IPS DF 6.9 (cell line): ENCODE measurements at regions not wholly inside any gene's neighbourhood (a gene's known extent, or its start where the extent isn't known, plus 50 kb on each side); places are given as distances from the start of the nearest gene placed in this dataset.

Source experiments
- DNase-seq: peaks from one replicate; pipeline ENCODE4 v3.0.0-alpha.2; 2013; ENCODE audit warnings: low read depth, low spot score
- H3K27ac ChIP-seq: one replicate; pipeline ENCODE4 v1.5.1; 2013; ENCODE audit warnings: low read length, control low read depth
- H3K27me3 ChIP-seq: 2 replicates; pipeline ENCODE4 v1.6.1; 2013; ENCODE audit warnings: mild to moderate bottlenecking, low read length; ENCODE audit not compliant: control insufficient read depth, insufficient read depth
- H3K36me3 ChIP-seq: 2 replicates; pipeline ENCODE4 v1.6.1; 2013; ENCODE audit warnings: low read length; ENCODE audit not compliant: control insufficient read depth, insufficient read depth
- H3K4me1 ChIP-seq: 2 replicates; pipeline ENCODE4 v1.6.1; 2013; ENCODE audit warnings: low read length; ENCODE audit not compliant: control insufficient read depth, insufficient read depth
- H3K4me3 ChIP-seq: 2 replicates; pipeline ENCODE4 v1.5.1; 2013; ENCODE audit warnings: mild to moderate bottlenecking, low read length
- H3K9me3 ChIP-seq: 2 replicates; pipeline ENCODE4 v1.6.1; 2013; ENCODE audit warnings: low read length, inconsistent platforms; ENCODE audit not compliant: control insufficient read depth, insufficient read depth
- WGBS: extraction: QIAGEN DNeasy Blood & Tissue Kit; methylation state at CpG from one replicate; pipeline ENCODE4 v1.1.7; 2013; ENCODE audit warnings: mixed read lengths, missing lambda C conversion rate; ENCODE audit not compliant: insufficient read length, insufficient coverage; 5-methylcytosine and 5-hydroxymethylcytosine counted together

DNA sequence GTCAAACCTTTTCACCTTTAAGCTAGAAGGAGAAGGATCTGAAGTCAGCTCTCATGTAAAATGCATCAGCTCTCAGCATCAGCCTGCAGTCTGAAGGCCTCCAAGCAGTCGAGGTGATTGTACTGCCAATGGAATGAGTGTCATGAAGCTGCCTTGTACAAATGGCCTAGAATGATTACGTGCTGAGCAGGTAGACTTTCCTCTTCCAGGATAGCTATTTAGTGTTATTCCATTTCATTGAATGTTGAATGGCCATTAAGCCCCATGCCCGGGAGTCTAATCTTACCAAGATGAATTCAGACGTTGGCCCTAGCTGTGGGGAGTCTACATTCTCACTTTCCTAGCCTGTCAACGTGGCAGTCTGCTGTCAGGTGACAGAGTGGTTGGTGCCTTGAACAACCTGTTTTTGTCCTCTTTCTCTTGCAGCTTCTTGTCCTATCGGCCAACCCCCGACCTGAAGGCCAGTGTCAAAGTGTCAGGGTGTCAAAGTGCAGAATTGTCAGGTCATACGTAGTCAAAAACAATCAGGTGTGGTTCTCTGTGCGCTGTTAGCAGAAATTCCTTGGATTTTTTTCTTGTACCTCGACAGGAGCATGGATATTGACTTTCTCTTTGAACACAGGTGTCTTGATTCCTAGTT lies 95.2 kb upstream of the TIAM2 start:
- H3K4me3 ChIP-seq = no peak overlapping the region
- H3K4me1 ChIP-seq = no peaks in the 10 kb centered on the region
- no peak for DNase-seq
- H3K36me3 ChIP-seq = no peaks in the 10 kb centered on the region
- WGBS = no CpG with 5 or more reads among the region's 10 CpGs
- H3K27me3 ChIP-seq = no peaks in the 10 kb centered on the region
- H3K27ac ChIP-seq = no peak overlapping the region
- no peaks in the 10 kb centered on the region for H3K9me3 ChIP-seq

DNA sequence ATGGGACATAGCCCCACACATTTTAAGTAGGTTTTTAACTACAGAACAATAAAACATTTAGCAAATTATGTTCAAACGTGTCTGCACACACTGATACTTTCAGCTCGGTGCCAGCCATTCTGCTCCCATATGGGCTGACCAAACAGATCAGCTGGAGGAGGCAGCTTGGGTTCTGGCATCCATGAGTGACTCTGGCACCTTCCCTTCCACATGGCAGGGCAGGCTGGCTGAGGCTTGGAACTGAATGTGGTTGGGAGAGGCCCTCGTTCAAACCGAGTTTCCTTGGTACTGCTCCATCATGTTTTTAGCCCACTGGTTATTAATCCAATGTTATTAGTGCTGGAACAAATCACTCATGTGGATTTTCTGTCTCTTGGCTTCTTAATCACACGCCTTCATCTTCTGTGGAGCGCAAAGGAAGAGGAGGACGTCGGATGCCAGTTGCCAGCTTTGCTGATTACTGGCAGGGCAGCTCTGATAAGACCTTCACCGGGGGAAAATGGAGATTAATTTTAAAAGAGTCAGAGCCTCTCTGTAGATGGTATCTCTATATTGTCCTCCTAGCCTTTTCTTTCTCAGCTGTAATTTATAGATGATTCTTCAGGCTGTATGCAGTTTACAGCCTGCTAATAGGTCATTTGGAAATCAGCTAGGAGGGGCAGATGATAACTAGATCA lies 93.1 kb upstream of the TIAM2 start:
- no peak for DNase-seq
- no CpG with 5 or more reads among the region's 9 CpGs for WGBS

DNA sequence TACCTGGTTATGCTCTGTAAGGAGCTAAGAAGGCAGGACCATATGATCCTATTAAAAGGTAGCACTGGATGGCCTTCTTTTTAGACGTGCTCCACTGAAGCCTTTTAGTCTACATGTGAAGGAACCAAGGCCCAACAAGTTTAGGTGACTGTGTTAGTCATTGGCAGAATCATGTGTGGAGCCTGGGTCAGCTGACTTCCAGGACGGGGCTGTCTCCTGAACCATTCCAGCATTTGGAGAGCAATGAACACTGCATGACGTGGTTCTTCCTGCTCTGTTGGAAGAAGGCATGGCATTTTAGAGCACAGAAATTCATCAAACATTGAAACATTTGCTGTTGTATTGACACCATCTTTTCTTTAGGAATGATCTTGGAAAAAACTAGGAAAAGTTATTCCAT lies 87.8 kb upstream of the TIAM2 start:
- Histone ChIP-seq H3K4me3 (no peak overlapping the region), H3K27me3 (no peaks in the 10 kb centered on the region), H3K4me1 (peaks cover 4% of the 10 kb centered on the region; the same call in 1 of the 2 replicates), H3K27ac (no peak overlapping the region), H3K36me3 (no peaks in the 10 kb centered on the region), H3K9me3 (no peaks in the 10 kb centered on the region)
- WGBS = no CpG with 5 or more reads among the region's 3 CpGs
- DNase-seq = no peak

More for the DNA sequence above, 93.1 kb upstream of the TIAM2 start:
- Histone ChIP-seq H3K36me3 (no peaks in the 10 kb centered on the region), H3K27ac (no peak overlapping the region), H3K4me3 (no peak overlapping the region), H3K27me3 (no peaks in the 10 kb centered on the region), H3K9me3 (no peaks in the 10 kb centered on the region), H3K4me1 (no peaks in the 10 kb centered on the region)

DNA sequence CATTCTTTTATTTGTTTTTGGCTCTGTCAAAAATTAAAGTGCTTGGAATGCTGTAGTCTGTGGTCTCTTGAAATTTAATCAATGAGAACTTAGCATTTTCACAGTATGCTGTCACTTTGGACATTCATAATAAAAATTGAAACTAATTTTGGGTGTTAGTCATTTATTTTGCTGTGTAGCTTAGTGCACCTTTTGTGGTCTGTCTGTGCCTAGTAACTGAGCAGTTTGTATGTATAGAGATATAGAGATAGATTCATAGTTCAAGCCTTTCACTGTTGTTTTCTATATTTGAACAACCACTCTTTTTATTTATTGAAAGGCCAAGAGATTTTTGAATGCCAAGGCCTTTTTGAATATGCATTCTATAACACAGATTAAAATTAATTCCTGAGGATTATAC lies 86.4 kb upstream of the TIAM2 start:
- H3K27me3 ChIP-seq = no peaks in the 10 kb centered on the region
- H3K9me3 ChIP-seq = no peaks in the 10 kb centered on the region
- DNase-seq = no peak
- H3K4me3 ChIP-seq = no peak overlapping the region
- peaks cover 4% of the 10 kb centered on the region; the same call in 1 of the 2 replicates for H3K4me1 ChIP-seq
- H3K36me3 ChIP-seq = no peaks in the 10 kb centered on the region
- no peak overlapping the region for H3K27ac ChIP-seq

DNA sequence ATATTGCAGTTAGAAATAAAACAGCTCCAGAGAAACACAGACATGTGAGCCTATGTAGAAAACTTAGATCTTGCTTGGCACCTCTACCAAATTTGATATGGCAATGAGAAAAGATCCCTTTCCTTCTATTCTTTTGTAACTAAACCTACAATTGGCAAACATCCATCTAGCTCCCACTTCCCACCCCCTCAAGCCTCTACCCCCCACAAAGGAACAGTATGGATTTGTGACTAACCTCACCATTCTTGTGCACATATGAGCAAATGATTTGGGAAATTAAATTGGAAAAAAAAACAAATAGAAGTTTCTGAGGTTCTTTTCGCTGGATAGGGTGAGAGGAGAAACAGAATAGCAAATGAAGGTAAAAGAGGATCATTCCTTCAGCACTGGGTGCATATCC lies 85.8 kb upstream of the TIAM2 start:
- Histone ChIP-seq H3K9me3 (no peaks in the 10 kb centered on the region), H3K27me3 (no peaks in the 10 kb centered on the region), H3K36me3 (no peaks in the 10 kb centered on the region), H3K27ac (no peak overlapping the region), H3K4me1 (peaks cover 4% of the 10 kb centered on the region; the same call in 1 of the 2 replicates), H3K4me3 (no peak overlapping the region)
- WGBS = no CpG with 5 or more reads among the region's 1 CpG
- no peak for DNase-seq

DNA sequence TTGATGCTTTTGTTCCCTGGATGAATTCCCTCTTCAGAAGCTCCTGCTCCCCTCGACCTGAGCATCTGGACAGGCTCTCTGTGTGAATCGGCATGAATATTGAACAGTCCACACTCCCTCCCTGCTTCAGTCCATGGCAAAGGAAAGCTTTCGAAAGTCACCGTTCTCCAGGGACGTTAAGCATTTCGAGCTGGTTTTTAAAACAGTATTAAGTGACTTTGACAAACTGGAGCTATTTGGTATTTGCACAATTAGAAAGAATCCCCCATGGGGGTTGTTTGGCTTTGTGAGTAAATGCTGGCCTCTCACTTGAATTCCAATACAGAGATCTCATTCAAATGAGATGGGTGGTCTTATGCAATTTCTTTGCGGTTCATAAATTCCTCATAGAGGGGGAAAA lies 85.3 kb upstream of the TIAM2 start:
- Histone ChIP-seq H3K27me3 (no peaks in the 10 kb centered on the region), H3K36me3 (no peaks in the 10 kb centered on the region), H3K27ac (no peak overlapping the region), H3K4me3 (no peak overlapping the region), H3K9me3 (no peaks in the 10 kb centered on the region), H3K4me1 (peaks cover 4% of the 10 kb centered on the region; the same call in 1 of the 2 replicates)
- no CpG with 5 or more reads among the region's 7 CpGs for WGBS
- no peak for DNase-seq

DNA sequence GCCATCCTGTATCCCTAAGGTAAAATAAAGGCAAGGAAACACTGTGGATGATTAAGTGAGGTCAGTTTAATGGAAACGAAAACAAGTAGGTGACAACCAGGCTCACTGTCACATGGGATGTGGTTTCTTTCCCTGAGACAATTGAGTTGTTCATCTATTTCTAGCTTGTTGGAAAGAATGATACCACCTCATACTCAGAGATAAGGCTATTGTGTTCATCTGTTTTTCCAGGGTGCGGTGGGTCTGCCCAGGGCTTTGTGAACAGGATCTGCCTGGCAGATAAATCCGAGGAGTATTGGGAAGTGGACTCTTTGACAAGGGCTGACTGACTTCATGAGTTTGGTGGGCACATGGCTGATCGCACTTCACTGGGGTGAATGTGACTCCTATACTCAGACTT lies 80.8 kb upstream of the TIAM2 start:
- DNase-seq = no peak
- H3K9me3 ChIP-seq = no peaks in the 10 kb centered on the region
- H3K36me3 ChIP-seq = no peaks in the 10 kb centered on the region
- WGBS = no CpG with 5 or more reads among the region's 4 CpGs
- peaks cover 4% of the 10 kb centered on the region; the same call in 1 of the 2 replicates for H3K4me1 ChIP-seq
- H3K27me3 ChIP-seq = no peaks in the 10 kb centered on the region
- H3K4me3 ChIP-seq = no peak overlapping the region
- H3K27ac ChIP-seq = no peak overlapping the region

DNA sequence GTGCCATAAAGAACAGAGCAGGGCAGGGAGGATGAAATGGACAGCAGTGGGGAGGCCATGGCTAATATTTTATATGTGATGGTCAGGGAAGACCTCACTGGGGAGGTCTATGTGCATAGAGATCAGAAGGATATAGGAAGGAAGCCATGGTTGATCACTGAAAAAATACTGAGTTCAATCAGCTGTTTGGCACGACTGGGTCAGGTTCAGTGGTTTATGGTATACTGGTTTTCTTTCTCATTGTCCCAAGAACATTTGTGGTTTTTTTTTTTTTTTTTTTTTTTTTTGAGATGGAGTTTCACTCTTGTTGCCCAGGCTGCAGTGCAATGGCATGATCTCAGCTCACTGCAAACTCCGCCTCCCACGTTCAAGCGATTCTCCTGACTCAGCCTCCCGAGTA lies 78.3 kb upstream of the TIAM2 start:
- H3K27me3 ChIP-seq = no peaks in the 10 kb centered on the region
- DNase-seq = no peak
- H3K9me3 ChIP-seq = no peaks in the 10 kb centered on the region
- H3K4me1 ChIP-seq = no peaks in the 10 kb centered on the region
- no peak overlapping the region for H3K27ac ChIP-seq
- no peaks in the 10 kb centered on the region for H3K36me3 ChIP-seq
- WGBS = no CpG with 5 or more reads among the region's 5 CpGs
- no peak overlapping the region for H3K4me3 ChIP-seq

DNA sequence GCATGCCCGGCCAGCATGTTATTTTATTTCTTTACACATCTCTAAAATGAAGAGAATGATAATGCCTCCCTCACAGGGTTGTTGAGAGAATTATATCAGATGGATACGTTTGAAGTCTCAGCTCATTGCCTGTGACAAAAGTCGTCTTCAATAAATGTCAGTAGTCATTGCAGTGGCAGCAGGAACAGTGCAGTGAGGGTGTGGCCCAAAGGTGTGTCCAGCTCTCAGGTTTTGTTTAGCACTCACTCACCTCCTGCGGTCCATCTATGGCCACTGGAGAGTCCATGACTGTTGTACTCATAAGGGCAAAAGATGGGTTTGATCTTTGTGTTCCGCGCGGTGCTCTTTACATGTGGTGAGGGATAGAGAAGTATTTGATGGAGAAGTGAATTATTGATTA lies 77.2 kb upstream of the TIAM2 start:
- H3K4me1 ChIP-seq = no peaks in the 10 kb centered on the region
- H3K9me3 ChIP-seq = no peaks in the 10 kb centered on the region
- no peaks in the 10 kb centered on the region for H3K27me3 ChIP-seq
- no peak overlapping the region for H3K27ac ChIP-seq
- no peak for DNase-seq
- H3K36me3 ChIP-seq = no peaks in the 10 kb centered on the region
- 100% methylated on average over 3 of the region's 7 CpGs for WGBS
- no peak overlapping the region for H3K4me3 ChIP-seq

DNA sequence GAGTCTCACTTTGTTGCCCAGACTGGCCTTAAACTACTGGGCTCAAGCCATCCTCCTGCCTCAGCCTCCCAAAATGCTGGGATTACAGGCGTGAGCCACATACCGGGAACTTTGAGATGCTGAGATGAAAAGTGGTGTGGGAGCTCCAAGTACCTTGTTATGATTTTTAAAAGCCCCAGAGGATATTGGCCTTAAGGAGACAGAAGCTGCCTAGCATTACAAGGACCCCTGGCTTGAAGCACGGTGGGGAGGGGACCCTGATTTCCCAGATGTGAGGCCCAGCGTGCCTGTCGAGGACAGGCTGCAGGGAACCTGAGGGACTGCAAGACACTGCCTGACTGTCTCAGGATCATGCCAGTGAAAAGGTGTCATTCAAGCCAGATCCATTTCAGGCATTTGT lies 75.3 kb upstream of the TIAM2 start:
- Histone ChIP-seq H3K4me3 (no peak overlapping the region), H3K27ac (no peak overlapping the region), H3K36me3 (no peaks in the 10 kb centered on the region), H3K4me1 (peaks cover 3% of the 10 kb centered on the region; the same call in 1 of the 2 replicates), H3K27me3 (no peaks in the 10 kb centered on the region), H3K9me3 (no peaks in the 10 kb centered on the region)
- WGBS = no CpG with 5 or more reads among the region's 5 CpGs
- DNase-seq = no peak
